ENCODE measurements at regions not wholly inside any gene's neighbourhood (a gene's known extent, or its start where the extent isn't known, plus 50 kb on each side); places are given as distances from the start of the nearest gene placed in this dataset.

GRCh38 chr13:81591528-81592220 lies 1250.7 kb upstream of the SPRY2 start:
- TF ChIP-seq HNF4A (conservative IDR thresholded peaks at IDR 0.05): no peak
- TF ChIP-seq JUND (IDR thresholded peaks at IDR 0.05): no peak
- no peak for TF ChIP-seq ZBTB33 (IDR thresholded peaks at IDR 0.05)
- TF ChIP-seq ATF3 (IDR thresholded peaks at IDR 0.05): no peak
- no peak for TF ChIP-seq HNF4G (IDR thresholded peaks at IDR 0.05)
- no peak for TF ChIP-seq EGR1 (IDR thresholded peaks at IDR 0.05; ENCODE audit: low read depth in 2 of 2)
- no peak for TF ChIP-seq FOXA1 (IDR thresholded peaks at IDR 0.05)
- no peak for TF ChIP-seq GABPA (IDR thresholded peaks at IDR 0.05 in 1 of 2, conservative IDR thresholded peaks at IDR 0.05 in 1 of 2)
- no peak for TF ChIP-seq RAD21 (IDR thresholded peaks at IDR 0.05)
- H3K9ac ChIP-seq (ENCODE audit: low read depth in 1 of 2, low read length in 2 of 2): no peak overlapping the region
- WGBS: 77% methylated on average over 3 of the region's 3 CpGs
- no peaks in the 10 kb centered on the region for H3K9me3 ChIP-seq (ENCODE audit: control insufficient read depth in 4 of 4, low read length in 3 of 4)
- no peaks in the 10 kb centered on the region for H3K36me3 ChIP-seq (ENCODE audit: control insufficient read depth in 4 of 4, insufficient read depth in 3 of 4, low read depth in 1 of 4, low read length in 3 of 4)
- H3K4me3 ChIP-seq (ENCODE audit: low read depth in 1 of 3, low read length in 3 of 3): no peak overlapping the region
- peaks cover 0 to 8% (median 2%) of the 10 kb centered on the region in 4 donors for H3K4me1 ChIP-seq (ENCODE audit: control insufficient read depth in 4 of 4, insufficient read depth in 4 of 4, low read length in 3 of 4)
- DNase-seq (ENCODE audit: low spot score): no peak
- H3K27ac ChIP-seq (ENCODE audit: low read depth in 1 of 2, low read length in 2 of 2): no peak overlapping the region
- no peaks in the 10 kb centered on the region for H3K27me3 ChIP-seq (ENCODE audit: control insufficient read depth in 4 of 4, insufficient read depth in 4 of 4, low read length in 3 of 4)

DNA sequence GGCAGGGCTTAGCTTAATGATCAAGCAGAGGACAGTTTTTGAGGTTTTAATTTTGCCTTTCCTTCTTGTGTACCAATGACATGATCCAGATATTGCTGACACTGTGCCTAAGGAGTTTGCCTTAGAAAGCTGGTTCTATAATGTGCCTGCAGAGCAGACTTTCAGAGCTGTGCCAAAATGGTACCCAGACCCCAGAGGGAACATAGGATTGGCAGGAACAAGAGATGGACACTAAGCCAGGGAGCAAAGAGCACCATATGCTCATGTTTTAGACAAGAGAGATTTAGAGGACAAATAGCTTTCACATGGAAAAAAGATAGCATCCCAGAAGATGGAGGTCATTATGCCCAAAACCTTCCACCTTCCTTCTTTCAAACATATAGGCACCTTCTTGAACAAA lies 1241.5 kb upstream of the SPRY2 start:
- H3K9ac ChIP-seq (ENCODE audit: low read depth in 1 of 2, low read length in 2 of 2): no peak overlapping the region
- H3K4me1 ChIP-seq (ENCODE audit: control insufficient read depth in 4 of 4, insufficient read depth in 4 of 4, low read length in 3 of 4): no peaks in the 10 kb centered on the region
- DNase-seq (ENCODE audit: low spot score): no peak
- H3K27me3 ChIP-seq (ENCODE audit: control insufficient read depth in 4 of 4, insufficient read depth in 4 of 4, low read length in 3 of 4): no peaks in the 10 kb centered on the region
- H3K36me3 ChIP-seq (ENCODE audit: control insufficient read depth in 4 of 4, insufficient read depth in 3 of 4, low read depth in 1 of 4, low read length in 3 of 4): no peaks in the 10 kb centered on the region
- TF ChIP-seq, protein P1, sequence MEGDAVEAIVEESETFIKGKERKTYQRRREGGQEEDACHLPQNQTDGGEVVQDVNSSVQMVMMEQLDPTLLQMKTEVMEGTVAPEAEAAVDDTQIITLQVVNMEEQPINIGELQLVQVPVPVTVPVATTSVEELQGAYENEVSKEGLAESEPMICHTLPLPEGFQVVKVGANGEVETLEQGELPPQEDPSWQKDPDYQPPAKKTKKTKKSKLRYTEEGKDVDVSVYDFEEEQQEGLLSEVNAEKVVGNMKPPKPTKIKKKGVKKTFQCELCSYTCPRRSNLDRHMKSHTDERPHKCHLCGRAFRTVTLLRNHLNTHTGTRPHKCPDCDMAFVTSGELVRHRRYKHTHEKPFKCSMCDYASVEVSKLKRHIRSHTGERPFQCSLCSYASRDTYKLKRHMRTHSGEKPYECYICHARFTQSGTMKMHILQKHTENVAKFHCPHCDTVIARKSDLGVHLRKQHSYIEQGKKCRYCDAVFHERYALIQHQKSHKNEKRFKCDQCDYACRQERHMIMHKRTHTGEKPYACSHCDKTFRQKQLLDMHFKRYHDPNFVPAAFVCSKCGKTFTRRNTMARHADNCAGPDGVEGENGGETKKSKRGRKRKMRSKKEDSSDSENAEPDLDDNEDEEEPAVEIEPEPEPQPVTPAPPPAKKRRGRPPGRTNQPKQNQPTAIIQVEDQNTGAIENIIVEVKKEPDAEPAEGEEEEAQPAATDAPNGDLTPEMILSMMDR (IDR thresholded peaks at IDR 0.05; ENCODE audit: low read depth, low read length, missing input control): no peak
- TF ChIP-seq, protein P2, sequence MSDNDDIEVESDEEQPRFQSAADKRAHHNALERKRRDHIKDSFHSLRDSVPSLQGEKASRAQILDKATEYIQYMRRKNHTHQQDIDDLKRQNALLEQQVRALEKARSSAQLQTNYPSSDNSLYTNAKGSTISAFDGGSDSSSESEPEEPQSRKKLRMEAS (IDR thresholded peaks at IDR 0.05): no peak
- no peak for TF ChIP-seq HNF4A (conservative IDR thresholded peaks at IDR 0.05)
- TF ChIP-seq FOXA1 (IDR thresholded peaks at IDR 0.05): no peak
- no peak for TF ChIP-seq YY1 (IDR thresholded peaks at IDR 0.05)
- TF ChIP-seq GABPA (IDR thresholded peaks at IDR 0.05 in 1 of 2, conservative IDR thresholded peaks at IDR 0.05 in 1 of 2): no peak
- TF ChIP-seq HNF4G (IDR thresholded peaks at IDR 0.05): no peak
- no peak overlapping the region for H3K4me3 ChIP-seq (ENCODE audit: low read depth in 1 of 3, low read length in 3 of 3)
- H3K27ac ChIP-seq (ENCODE audit: low read depth in 1 of 2, low read length in 2 of 2): no peak overlapping the region
- no peaks in the 10 kb centered on the region for H3K9me3 ChIP-seq (ENCODE audit: control insufficient read depth in 4 of 4, low read length in 3 of 4)

DNA sequence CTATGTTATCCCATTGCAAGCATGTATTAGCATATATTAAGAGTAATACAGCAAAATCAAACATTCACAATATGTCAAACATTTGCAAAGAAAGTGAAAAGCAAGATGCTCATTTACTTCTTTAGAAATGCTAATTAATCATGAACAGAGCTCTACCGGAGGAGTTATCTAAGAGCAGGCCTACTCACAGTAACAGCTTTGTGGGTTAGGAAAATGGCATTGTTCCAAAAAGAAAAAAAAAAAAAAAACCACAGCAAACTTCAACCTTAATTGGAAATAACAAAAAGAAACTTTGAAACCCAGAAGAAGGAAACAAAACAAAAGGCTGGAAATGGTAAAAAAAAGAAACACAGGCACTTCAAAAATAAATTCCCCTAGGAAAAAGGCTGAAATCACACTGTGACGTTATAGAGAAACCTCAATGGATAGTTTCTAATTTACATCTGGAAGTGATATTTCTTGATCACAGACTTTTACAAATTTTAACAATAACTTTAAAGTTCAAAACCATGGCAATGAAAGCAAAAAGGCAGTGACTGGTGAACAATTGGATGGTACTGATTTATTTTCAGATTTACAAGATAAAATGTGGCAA lies 1236.8 kb upstream of the SPRY2 start:
- TF ChIP-seq YY1 (IDR thresholded peaks at IDR 0.05) (no peak), TAF1 (conservative IDR thresholded peaks at IDR 0.05) (no peak), ATF3 (IDR thresholded peaks at IDR 0.05) (no peak), JUND (IDR thresholded peaks at IDR 0.05) (no peak), SP1 (IDR thresholded peaks at IDR 0.05) (no peak), EGR1 (IDR thresholded peaks at IDR 0.05; ENCODE audit: low read depth in 2 of 2) (no peak)
- no peak overlapping the region for H3K9ac ChIP-seq (ENCODE audit: low read depth in 1 of 2, low read length in 2 of 2)
- no peak overlapping the region for H3K4me3 ChIP-seq (ENCODE audit: low read depth in 1 of 3, low read length in 3 of 3)
- WGBS: 47% methylated on average over 2 of the region's 2 CpGs
- no peak for DNase-seq (ENCODE audit: low spot score)
- H3K36me3 ChIP-seq (ENCODE audit: control insufficient read depth in 4 of 4, insufficient read depth in 3 of 4, low read depth in 1 of 4, low read length in 3 of 4): no peaks in the 10 kb centered on the region
- no peaks in the 10 kb centered on the region for H3K4me1 ChIP-seq (ENCODE audit: control insufficient read depth in 4 of 4, insufficient read depth in 4 of 4, low read length in 3 of 4)
- no peak overlapping the region for H3K27ac ChIP-seq (ENCODE audit: low read depth in 1 of 2, low read length in 2 of 2)
- no peaks in the 10 kb centered on the region for H3K27me3 ChIP-seq (ENCODE audit: control insufficient read depth in 4 of 4, insufficient read depth in 4 of 4, low read length in 3 of 4)
- no peaks in the 10 kb centered on the region for H3K9me3 ChIP-seq (ENCODE audit: control insufficient read depth in 4 of 4, low read length in 3 of 4)
